ENCODE measurements at regions not wholly inside any gene's neighbourhood (a gene's known extent, or its start where the extent isn't known, plus 50 kb on each side); places are given as distances from the start of the nearest gene placed in this dataset.

GRCh38 chr10:69721690-69722310 is 79.9 kb upstream of the COL13A1 start:
- no peak for TF ChIP-seq EZH2phosphoT487 (IDR thresholded peaks at IDR 0.05; ENCODE audit: borderline replicate concordance, low read depth, low read length)
- TF ChIP-seq, protein P1, sequence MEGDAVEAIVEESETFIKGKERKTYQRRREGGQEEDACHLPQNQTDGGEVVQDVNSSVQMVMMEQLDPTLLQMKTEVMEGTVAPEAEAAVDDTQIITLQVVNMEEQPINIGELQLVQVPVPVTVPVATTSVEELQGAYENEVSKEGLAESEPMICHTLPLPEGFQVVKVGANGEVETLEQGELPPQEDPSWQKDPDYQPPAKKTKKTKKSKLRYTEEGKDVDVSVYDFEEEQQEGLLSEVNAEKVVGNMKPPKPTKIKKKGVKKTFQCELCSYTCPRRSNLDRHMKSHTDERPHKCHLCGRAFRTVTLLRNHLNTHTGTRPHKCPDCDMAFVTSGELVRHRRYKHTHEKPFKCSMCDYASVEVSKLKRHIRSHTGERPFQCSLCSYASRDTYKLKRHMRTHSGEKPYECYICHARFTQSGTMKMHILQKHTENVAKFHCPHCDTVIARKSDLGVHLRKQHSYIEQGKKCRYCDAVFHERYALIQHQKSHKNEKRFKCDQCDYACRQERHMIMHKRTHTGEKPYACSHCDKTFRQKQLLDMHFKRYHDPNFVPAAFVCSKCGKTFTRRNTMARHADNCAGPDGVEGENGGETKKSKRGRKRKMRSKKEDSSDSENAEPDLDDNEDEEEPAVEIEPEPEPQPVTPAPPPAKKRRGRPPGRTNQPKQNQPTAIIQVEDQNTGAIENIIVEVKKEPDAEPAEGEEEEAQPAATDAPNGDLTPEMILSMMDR (conservative IDR thresholded peaks at IDR 0.05; ENCODE audit: low read length), result no peak
- Histone ChIP-seq H3K9me2 (ENCODE audit: insufficient read depth, low read length) (no peaks in the 10 kb centered on the region), H4K20me1 (ENCODE audit: insufficient read depth, low read length) (no peaks in the 10 kb centered on the region), H3K36me3 (ENCODE audit: insufficient read depth, low read length) (no peaks in the 10 kb centered on the region), H3K4me1 (ENCODE audit: insufficient read depth, low read length, poor library complexity, severe bottlenecking) (no peaks in the 10 kb centered on the region), H3K79me2 (ENCODE audit: insufficient read depth, low read depth, low read length) (no peaks in the 10 kb centered on the region), H3K4me2 (ENCODE audit: low read length) (no peak overlapping the region), H3K27ac (ENCODE audit: low read depth, low read length, poor library complexity, severe bottlenecking) (no peak overlapping the region), H3K9me3 (ENCODE audit: low read length) (no peaks in the 10 kb centered on the region), H3K4me3 (ENCODE audit: low read depth, low read length, poor library complexity, severe bottlenecking) (no peak overlapping the region), H2AFZ (ENCODE audit: low read length) (no peak overlapping the region)
- no TSS peak for BruUV-seq (replicated peaks)
- CTCF ChIA-PET (ENCODE audit: unreplicated experiment), result no interaction called here
- POLR2A ChIA-PET, result no interaction called here
- no peak for DNase-seq (ENCODE audit: low spot score)
- intact Hi-C loops (cut with micrococcal nuclease; ENCODE audit: unreplicated experiment), result no loop called here

GRCh38 chr10:69723653-69724052 is 78.1 kb upstream of the COL13A1 start:
- Histone ChIP-seq H4K20me1 (ENCODE audit: insufficient read depth, low read length) (no peaks in the 10 kb centered on the region), H3K4me2 (ENCODE audit: low read length) (no peak overlapping the region), H3K9me2 (ENCODE audit: insufficient read depth, low read length) (no peaks in the 10 kb centered on the region), H3K4me1 (ENCODE audit: insufficient read depth, low read length, poor library complexity, severe bottlenecking) (no peaks in the 10 kb centered on the region), H3K79me2 (ENCODE audit: insufficient read depth, low read depth, low read length) (no peaks in the 10 kb centered on the region), H3K36me3 (ENCODE audit: insufficient read depth, low read length) (no peaks in the 10 kb centered on the region), H2AFZ (ENCODE audit: low read length) (no peak overlapping the region), H3K27ac (ENCODE audit: low read depth, low read length, poor library complexity, severe bottlenecking) (no peak overlapping the region), H3K9me3 (ENCODE audit: low read length) (no peaks in the 10 kb centered on the region), H3K4me3 (ENCODE audit: low read depth, low read length, poor library complexity, severe bottlenecking) (no peak overlapping the region)
- CTCF ChIA-PET (ENCODE audit: unreplicated experiment), result no interaction called here
- BruUV-seq (replicated peaks), result no TSS peak
- TF ChIP-seq, protein P1 (conservative IDR thresholded peaks at IDR 0.05; ENCODE audit: low read length), result no peak
- no peak for DNase-seq (ENCODE audit: low spot score)
- intact Hi-C loops (cut with micrococcal nuclease; ENCODE audit: unreplicated experiment), result no loop called here
- POLR2A ChIA-PET, result no interaction called here

DNA sequence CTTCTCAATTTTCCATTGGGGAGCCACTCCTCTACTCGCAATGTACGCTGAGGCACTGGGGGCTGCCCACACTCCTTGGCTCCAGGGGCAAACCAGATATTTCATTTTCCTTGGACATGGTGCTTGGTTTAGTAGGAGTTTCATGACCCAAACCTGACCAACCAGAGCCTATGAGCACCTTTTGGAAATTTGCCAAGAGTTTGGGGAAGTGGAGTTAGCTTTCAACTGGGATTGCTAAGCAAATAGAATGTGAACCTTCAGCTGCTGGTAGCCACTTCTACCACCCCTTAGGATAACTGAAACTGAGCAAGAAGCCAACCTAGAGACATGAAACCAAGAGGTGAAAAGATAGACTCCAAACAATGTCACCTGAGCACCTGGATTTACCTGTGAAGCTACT is 74.9 kb upstream of the COL13A1 start:
- no TSS peak for BruUV-seq (replicated peaks)
- H3K79me2 ChIP-seq (ENCODE audit: insufficient read depth, low read depth, low read length), result no peaks in the 10 kb centered on the region
- H4K20me1 ChIP-seq (ENCODE audit: insufficient read depth, low read length), result no peaks in the 10 kb centered on the region
- H3K9me3 ChIP-seq (ENCODE audit: low read length), result no peaks in the 10 kb centered on the region
- POLR2A ChIA-PET, result no interaction called here
- H3K27ac ChIP-seq (ENCODE audit: low read depth, low read length, poor library complexity, severe bottlenecking), result no peak overlapping the region
- no peaks in the 10 kb centered on the region for H3K4me1 ChIP-seq (ENCODE audit: insufficient read depth, low read length, poor library complexity, severe bottlenecking)
- CTCF ChIA-PET (ENCODE audit: unreplicated experiment), result interaction anchor here (1.2 kb wide), 1 partner anchor 95 kb away, joined by 3 read pairs; no protein-coding TSS in a partner anchor
- DNase-seq (ENCODE audit: low spot score), result no peak
- H3K36me3 ChIP-seq (ENCODE audit: insufficient read depth, low read length), result no peaks in the 10 kb centered on the region
- TF ChIP-seq EZH2phosphoT487 (IDR thresholded peaks at IDR 0.05; ENCODE audit: borderline replicate concordance, low read depth, low read length), result no peak
- TF ChIP-seq, protein P1 (conservative IDR thresholded peaks at IDR 0.05; ENCODE audit: low read length), result no peak
- intact Hi-C loops (cut with micrococcal nuclease; ENCODE audit: unreplicated experiment), result no loop called here
- no peak overlapping the region for H3K4me2 ChIP-seq (ENCODE audit: low read length)
- H3K9me2 ChIP-seq (ENCODE audit: insufficient read depth, low read length), result no peaks in the 10 kb centered on the region
- no peak overlapping the region for H3K4me3 ChIP-seq (ENCODE audit: low read depth, low read length, poor library complexity, severe bottlenecking)
- H2AFZ ChIP-seq (ENCODE audit: low read length), result no peak overlapping the region

All from OCI-LY7 (cell line).